Aorta (tissue), 5 donors: ENCODE measurements at regions not wholly inside any gene's neighbourhood (a gene's known extent, or its start where the extent isn't known, plus 50 kb on each side); places are given as distances from the start of the nearest gene placed in this dataset.

Source experiments
- ATAC-seq: fragments of 200-7000 bp; cut with Tn5 transposase; one replicate; pipeline ENCODE4 v1.9.1; 2022; ENCODE audit warnings: moderate library complexity; ENCODE audit not compliant: low FRiP score
- DNase-seq, 2 donors: peaks; one replicate each; pipeline ENCODE4 v3.0.0-alpha.2; 2020
- H3K27ac ChIP-seq, 2 donors: one replicate each; pipeline ENCODE4 v1.5.1; 2013; ENCODE audit warnings: low read length in 2 of 2, mild to moderate bottlenecking in 2 of 2, moderate library complexity in 2 of 2, control low read depth in 1 of 2, inconsistent platforms in 1 of 2, low read depth in 1 of 2
- H3K27me3 ChIP-seq, 2 donors: one replicate each; pipeline ENCODE4 v1.6.1; 2013; ENCODE audit warnings: control low read depth in 1 of 2, low read length in 1 of 2, mild to moderate bottlenecking in 1 of 2, moderate library complexity in 1 of 2; ENCODE audit not compliant: insufficient read depth in 2 of 2, control insufficient read depth in 1 of 2
- H3K36me3 ChIP-seq, 2 donors: one replicate each; pipeline ENCODE4 v1.6.1; 2013; ENCODE audit warnings: control low read depth in 1 of 2, low read length in 1 of 2, mild to moderate bottlenecking in 1 of 2; ENCODE audit not compliant: insufficient read depth in 2 of 2, control insufficient read depth in 1 of 2
- H3K4me1 ChIP-seq, 2 donors: one replicate each; pipeline ENCODE4 v1.6.1; 2013; ENCODE audit warnings: low read length in 2 of 2, control low read depth in 1 of 2, mild to moderate bottlenecking in 1 of 2, moderate library complexity in 1 of 2; ENCODE audit not compliant: insufficient read depth in 2 of 2, control insufficient read depth in 1 of 2
- H3K4me3 ChIP-seq, 2 donors: one replicate each; pipeline ENCODE4 v1.5.1; 2013; ENCODE audit warnings: low read length in 2 of 2, control low read depth in 1 of 2, mild to moderate bottlenecking in 1 of 2
- H3K9me3 ChIP-seq: one replicate; pipeline ENCODE4 v1.6.1; 2013; ENCODE audit warnings: mild to moderate bottlenecking, low read length; ENCODE audit not compliant: control insufficient read depth
- WGBS, 2 donors: extraction: QIAGEN DNeasy Blood & Tissue Kit; methylation state at CpG; one replicate each; pipeline ENCODE4 v1.1.7; 2013; 5-methylcytosine and 5-hydroxymethylcytosine counted together
- intact Hi-C, 2 donors: fragments of 100-400 bp; cut with DNase I; formaldehyde crosslinking; loops; one replicate each; pipeline versions ENCODE4 v1.14.2 to v1.15.0; 2022
- donor health status: healthy with polysubstance abuse.
- donor health status: Bipolar disorder and iron deficiency.
- donor health status: DM: no; HTN: no; CAD: no.
- donor health status: DM: no; HTN: no; CAD: no.
- donor health status: DM: yes; HTN: yes; CAD: no.

GRCh38 chr21:35479065-35479448, 430.0 kb upstream of the RUNX1 start:
- intact Hi-C loops: no loop called here
- H3K36me3 ChIP-seq: no peaks in the 10 kb centered on the region
- H3K27ac ChIP-seq: no peak overlapping the region
- no peaks in the 10 kb centered on the region for H3K9me3 ChIP-seq
- ATAC-seq (no peak), DNase-seq (no peak)
- H3K27me3 ChIP-seq: no peaks in the 10 kb centered on the region
- no peaks in the 10 kb centered on the region for H3K4me1 ChIP-seq
- H3K4me3 ChIP-seq: no peak overlapping the region

- intact Hi-C loops: no loop called here
- ATAC-seq (no peak), DNase-seq (no peak)
- Histone ChIP-seq H3K36me3 (no peaks in the 10 kb centered on the region), H3K27ac (no peak overlapping the region), H3K27me3 (no peaks in the 10 kb centered on the region), H3K4me1 (no peaks in the 10 kb centered on the region), H3K9me3 (no peaks in the 10 kb centered on the region), H3K4me3 (no peak overlapping the region)
- 19 to 27% methylated on average over 5 of the region's 5 CpGs for WGBS, 2 donors
These were observed 429.3 kb upstream of the RUNX1 start for GRCh38 chr21:35478161-35479064.

- H3K4me3 ChIP-seq: no peak overlapping the region
These were observed 428.5 kb upstream of the RUNX1 start for GRCh38 chr21:35477622-35478021.

GRCh38 chr21:35476621-35477395, 427.7 kb upstream of the RUNX1 start:
- no peak overlapping the region for H3K27ac ChIP-seq
- intact Hi-C loops: no loop called here
- DNase-seq: no peak
- WGBS, 2 donors: 31 to 38% methylated on average over 9 of the region's 9 CpGs
- no peaks in the 10 kb centered on the region for H3K36me3 ChIP-seq
- no peak for ATAC-seq
- H3K4me1 ChIP-seq: no peaks in the 10 kb centered on the region
- no peak overlapping the region for H3K4me3 ChIP-seq
- no peaks in the 10 kb centered on the region for H3K9me3 ChIP-seq
- no peaks in the 10 kb centered on the region for H3K27me3 ChIP-seq

More at GRCh38 chr21:35477622-35478021, 428.5 kb upstream of the RUNX1 start:
- intact Hi-C loops: no loop called here
- Histone ChIP-seq H3K9me3 (no peaks in the 10 kb centered on the region), H3K36me3 (no peaks in the 10 kb centered on the region), H3K27me3 (no peaks in the 10 kb centered on the region), H3K4me1 (no peaks in the 10 kb centered on the region), H3K27ac (no peak overlapping the region)
- no peak for DNase-seq
- ATAC-seq: no peak
- WGBS, 2 donors: 94 to 95% methylated on average over 3 of the region's 3 CpGs

- peak; percentile 59 for ATAC-seq
- no peaks in the 10 kb centered on the region for H3K36me3 ChIP-seq
- H3K4me3 ChIP-seq: no peak overlapping the region
- intact Hi-C loops: no loop called here
- H3K4me1 ChIP-seq: no peaks in the 10 kb centered on the region
- H3K27ac ChIP-seq: no peak overlapping the region
- no peak for DNase-seq
- H3K27me3 ChIP-seq: no peaks in the 10 kb centered on the region
- no peaks in the 10 kb centered on the region for H3K9me3 ChIP-seq
- WGBS, 2 donors: 66 to 77% methylated on average over 4 of the region's 4 CpGs
These were observed 426.7 kb upstream of the RUNX1 start for GRCh38 chr21:35475762-35476161.

GRCh38 chr21:35475009-35475408, 425.9 kb upstream of the RUNX1 start:
- Histone ChIP-seq H3K27me3 (no peaks in the 10 kb centered on the region), H3K4me3 (no peak overlapping the region), H3K36me3 (no peaks in the 10 kb centered on the region), H3K27ac (no peak overlapping the region), H3K4me1 (no peaks in the 10 kb centered on the region), H3K9me3 (no peaks in the 10 kb centered on the region)
- DNase-seq (no peak), ATAC-seq (no peak)
- intact Hi-C loops: no loop called here

GRCh38 chr21:35473496-35473895, 424.4 kb upstream of the RUNX1 start:
- Histone ChIP-seq H3K4me1 (no peaks in the 10 kb centered on the region), H3K27ac (no peak overlapping the region), H3K9me3 (no peaks in the 10 kb centered on the region), H3K27me3 (no peaks in the 10 kb centered on the region), H3K36me3 (no peaks in the 10 kb centered on the region), H3K4me3 (no peak overlapping the region)
- intact Hi-C loops: no loop called here
- DNase-seq (no peak), ATAC-seq (no peak)
- 96 to 99% methylated on average over 1 of the region's 1 CpG for WGBS, 2 donors

GRCh38 chr21:35470522-35470921, 421.4 kb upstream of the RUNX1 start:
- no peak for ATAC-seq
- H3K4me1 ChIP-seq: no peaks in the 10 kb centered on the region
- 79 to 82% methylated on average over 5 of the region's 5 CpGs for WGBS, 2 donors

GRCh38 chr21:35469498-35469897, 420.4 kb upstream of the RUNX1 start:
- intact Hi-C loops: no loop called here
- ATAC-seq (no peak), DNase-seq (no peak)
- no peak overlapping the region for H3K4me3 ChIP-seq
- no peak overlapping the region for H3K27ac ChIP-seq
- no peaks in the 10 kb centered on the region for H3K27me3 ChIP-seq
- no peaks in the 10 kb centered on the region for H3K4me1 ChIP-seq
- no peaks in the 10 kb centered on the region for H3K36me3 ChIP-seq
- WGBS, 2 donors: 96 to 97% methylated on average over 1 of the region's 1 CpG
- no peaks in the 10 kb centered on the region for H3K9me3 ChIP-seq

More at GRCh38 chr21:35470522-35470921, 421.4 kb upstream of the RUNX1 start:
- no peak for DNase-seq
- Histone ChIP-seq H3K9me3 (no peaks in the 10 kb centered on the region), H3K27me3 (no peaks in the 10 kb centered on the region), H3K27ac (no peak overlapping the region), H3K36me3 (no peaks in the 10 kb centered on the region), H3K4me3 (no peak overlapping the region)
- intact Hi-C loops: no loop called here
